Upper lobe of left lung (tissue), 6 donors: ENCODE measurements at regions not wholly inside any gene's neighbourhood (a gene's known extent, or its start where the extent isn't known, plus 50 kb on each side); places are given as distances from the start of the nearest gene placed in this dataset.

ENCODE experiments used
- ATAC-seq, 2 donors: fragments of 200-7000 bp; cut with Tn5 transposase; one replicate each; pipeline ENCODE4 v1.9.1; 2022; ENCODE audit warnings: mild to moderate bottlenecking in 2 of 2, moderate library complexity in 2 of 2; ENCODE audit not compliant: low FRiP score in 2 of 2
- DNase-seq, 2 donors: peaks; one replicate each; pipeline ENCODE4 v3.0.0-alpha.2; 2019 to 2020
- H3K27ac ChIP-seq, 4 donors: fragments of 200-600 bp; sonication (generic); one replicate each; pipeline ENCODE4 v1.5.1; 2016 to 2019
- H3K27me3 ChIP-seq, 4 donors: fragments of 200-600 bp; sonication (generic); one replicate each; pipeline ENCODE4 v1.5.1; 2017 to 2019
- H3K36me3 ChIP-seq, 4 donors: fragments of 200-600 bp; sonication (generic); one replicate each; pipeline ENCODE4 v1.5.1; 2016 to 2019
- H3K4me1 ChIP-seq, 4 donors: fragments of 200-600 bp; sonication (generic); one replicate each; pipeline ENCODE4 v1.5.1; 2018 to 2019
- H3K4me3 ChIP-seq, 4 donors: fragments of 200-600 bp; sonication (generic); one replicate each; pipeline ENCODE4 v1.5.1; 2017 to 2019; ENCODE audit warnings: mild to moderate bottlenecking in 2 of 4, moderate library complexity in 1 of 4
- H3K9me3 ChIP-seq, 4 donors: fragments of 200-600 bp; sonication (generic); one replicate each; pipeline ENCODE4 v1.5.1; 2018 to 2019
- EP300 ChIP-seq, 4 donors: sonication (generic); formaldehyde crosslinking; IDR thresholded peaks; one replicate each; pipeline ENCODE4 v1.5.1; 2017; ENCODE audit warnings: antibody characterized with exemption in 4 of 4, control low read depth in 2 of 4
- POLR2A ChIP-seq, 4 donors: fragments of 450-650 bp; IDR thresholded peaks; one replicate each; pipeline ENCODE4 v1.5.1; 2016 to 2017; ENCODE audit warnings: antibody characterized with exemption in 4 of 4, mild to moderate bottlenecking in 2 of 4
- POLR2AphosphoS5 ChIP-seq, 2 donors: sonication (generic); formaldehyde crosslinking; IDR thresholded peaks; one replicate each; pipeline ENCODE4 v1.5.1; 2017; ENCODE audit warnings: antibody characterized with exemption in 2 of 2
- WGBS, 2 donors: methylation state at CpG; one replicate each; pipeline ENCODE4 v1.1.5; 2017 to 2018; 5-methylcytosine and 5-hydroxymethylcytosine counted together
- TF ChIP-seq, protein P1 (sequence below), 6 experiments: fragments of 450-650 bp in 4 of 6; fragments of 200-600 bp in 2 of 6; sonication (generic) in 2 of 6; IDR thresholded peaks; one replicate each; pipeline ENCODE4 v1.5.1; 2016 to 2019; ENCODE audit warnings: antibody characterized with exemption in 6 of 6
- donor health status: DM: no; HTN: no; CAD: no; lungs with moderate emphysema.
- donor health status: DM: no; HTN: yes; CAD: no; lungs with severe emphysema.

DNA sequence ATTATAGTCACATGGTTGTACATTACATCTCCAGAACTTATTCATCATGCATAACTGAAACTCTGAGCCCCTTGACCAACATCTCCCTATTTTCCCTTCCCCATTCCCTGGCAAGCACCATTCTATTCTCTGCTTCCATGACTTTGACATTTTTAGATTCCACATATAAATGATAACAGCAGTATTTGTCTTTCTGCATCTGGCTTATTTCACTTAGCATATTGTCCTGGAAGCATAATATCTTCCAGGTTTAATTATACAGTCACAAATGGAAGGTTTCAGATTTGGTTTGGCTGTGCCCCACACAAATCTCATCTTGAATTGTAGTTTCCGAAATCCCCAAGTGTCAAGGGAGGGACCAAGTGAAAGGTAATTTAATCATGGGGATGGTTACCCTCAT is 626.9 kb upstream of the PKDCC start:
- Histone ChIP-seq H3K27me3 (no peaks in the 10 kb centered on the region), H3K4me3 (no peak overlapping the region), H3K36me3 (no peaks in the 10 kb centered on the region), H3K4me1 (no peaks in the 10 kb centered on the region), H3K9me3 (no peaks in the 10 kb centered on the region), H3K27ac (no peak overlapping the region)
- ATAC-seq (no peak), DNase-seq (no peak)
- TF ChIP-seq EP300 (IDR thresholded peaks at IDR 0.05) (no peak), POLR2AphosphoS5 (IDR thresholded peaks at IDR 0.05) (no peak), POLR2A (IDR thresholded peaks at IDR 0.05) (no peak)
- TF ChIP-seq, protein P1, sequence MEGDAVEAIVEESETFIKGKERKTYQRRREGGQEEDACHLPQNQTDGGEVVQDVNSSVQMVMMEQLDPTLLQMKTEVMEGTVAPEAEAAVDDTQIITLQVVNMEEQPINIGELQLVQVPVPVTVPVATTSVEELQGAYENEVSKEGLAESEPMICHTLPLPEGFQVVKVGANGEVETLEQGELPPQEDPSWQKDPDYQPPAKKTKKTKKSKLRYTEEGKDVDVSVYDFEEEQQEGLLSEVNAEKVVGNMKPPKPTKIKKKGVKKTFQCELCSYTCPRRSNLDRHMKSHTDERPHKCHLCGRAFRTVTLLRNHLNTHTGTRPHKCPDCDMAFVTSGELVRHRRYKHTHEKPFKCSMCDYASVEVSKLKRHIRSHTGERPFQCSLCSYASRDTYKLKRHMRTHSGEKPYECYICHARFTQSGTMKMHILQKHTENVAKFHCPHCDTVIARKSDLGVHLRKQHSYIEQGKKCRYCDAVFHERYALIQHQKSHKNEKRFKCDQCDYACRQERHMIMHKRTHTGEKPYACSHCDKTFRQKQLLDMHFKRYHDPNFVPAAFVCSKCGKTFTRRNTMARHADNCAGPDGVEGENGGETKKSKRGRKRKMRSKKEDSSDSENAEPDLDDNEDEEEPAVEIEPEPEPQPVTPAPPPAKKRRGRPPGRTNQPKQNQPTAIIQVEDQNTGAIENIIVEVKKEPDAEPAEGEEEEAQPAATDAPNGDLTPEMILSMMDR (IDR thresholded peaks at IDR 0.05) = no peak
- WGBS, 2 donors = 80 to 83% methylated on average over 1 of the region's 1 CpG

DNA sequence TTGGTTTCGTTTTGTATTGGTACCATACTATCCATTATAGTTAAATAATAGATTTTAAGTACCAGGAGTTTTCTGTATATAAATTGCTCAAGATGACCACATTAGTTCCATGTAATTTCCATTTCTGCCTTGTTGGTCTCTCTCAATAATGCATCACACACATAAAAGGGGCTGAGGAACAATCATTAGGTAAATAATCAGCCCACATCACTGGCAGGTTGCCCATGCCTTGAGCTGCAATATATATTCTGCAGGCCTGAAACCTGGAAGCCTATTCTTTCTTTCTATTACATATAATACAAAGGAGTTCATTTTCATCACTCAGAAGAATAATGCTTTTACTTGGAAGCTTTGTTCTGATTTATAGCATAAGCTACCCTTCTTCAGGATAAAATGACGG is 616.1 kb upstream of the PKDCC start:
- DNase-seq (no peak), ATAC-seq (no peak)
- H3K4me3 ChIP-seq = no peak overlapping the region
- 29 to 48% methylated on average over 2 of the region's 2 CpGs for WGBS, 2 donors
- H3K36me3 ChIP-seq = no peaks in the 10 kb centered on the region
- H3K9me3 ChIP-seq = no peaks in the 10 kb centered on the region
- no peak for TF ChIP-seq EP300 (IDR thresholded peaks at IDR 0.05)
- H3K27ac ChIP-seq = no peak overlapping the region
- H3K27me3 ChIP-seq = no peaks in the 10 kb centered on the region
- H3K4me1 ChIP-seq = no peaks in the 10 kb centered on the region

DNA sequence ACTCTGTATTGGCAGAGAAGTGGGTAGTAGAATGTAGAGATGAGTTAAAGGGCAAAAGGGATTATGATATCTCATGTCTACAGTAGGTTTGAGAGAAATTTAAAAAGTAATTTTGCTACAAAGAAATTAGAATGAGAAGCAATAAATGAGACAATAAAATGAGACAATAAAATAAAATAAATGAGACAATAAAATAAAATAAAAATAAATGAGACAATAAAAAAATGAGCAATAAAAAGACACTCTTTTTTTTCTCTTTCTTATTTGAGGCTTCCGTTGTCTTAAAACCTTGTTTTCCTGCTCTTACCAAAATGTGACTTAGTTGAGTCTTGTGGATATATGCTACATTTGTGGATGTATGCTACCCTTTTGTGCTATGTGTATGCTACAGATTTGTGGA is 615.4 kb upstream of the PKDCC start:
- Histone ChIP-seq H3K27me3 (no peaks in the 10 kb centered on the region), H3K9me3 (peaks cover 0 to 5% (median 0%) of the 10 kb centered on the region in 4 donors), H3K4me1 (no peaks in the 10 kb centered on the region), H3K27ac (no peak overlapping the region), H3K36me3 (no peaks in the 10 kb centered on the region), H3K4me3 (no peak overlapping the region)
- TF ChIP-seq, protein P1 (IDR thresholded peaks at IDR 0.05) = no peak
- TF ChIP-seq POLR2A (IDR thresholded peaks at IDR 0.05) (no peak), POLR2AphosphoS5 (IDR thresholded peaks at IDR 0.05) (no peak), EP300 (IDR thresholded peaks at IDR 0.05) (no peak)
- 86 to 98% methylated on average over 1 of the region's 1 CpG for WGBS, 2 donors
- no peak for DNase-seq
- no peak for ATAC-seq

DNA sequence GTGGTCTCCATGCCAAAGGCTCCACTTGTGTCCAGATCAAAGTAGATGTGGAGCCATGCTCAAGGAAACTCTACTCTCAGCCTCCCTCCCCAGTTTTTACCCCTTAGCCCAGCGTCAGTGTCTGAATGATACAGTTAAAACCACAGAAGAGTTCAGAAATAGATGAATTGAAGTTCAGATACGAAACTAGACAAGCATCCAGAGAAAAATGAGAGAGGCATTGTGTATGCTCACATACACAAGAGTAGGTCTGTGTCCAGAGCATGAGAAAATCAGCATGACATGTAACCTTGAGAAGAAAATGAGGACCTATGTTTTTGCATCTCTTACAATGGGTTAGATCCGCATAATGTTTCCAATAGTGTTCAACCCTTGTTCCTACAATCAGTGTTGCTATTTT is 612.8 kb upstream of the PKDCC start:
- ATAC-seq = no peak
- Histone ChIP-seq H3K36me3 (no peaks in the 10 kb centered on the region), H3K9me3 (peaks cover 0 to 5% (median 0%) of the 10 kb centered on the region in 4 donors), H3K4me1 (no peaks in the 10 kb centered on the region), H3K27ac (no peak overlapping the region), H3K4me3 (no peak overlapping the region), H3K27me3 (no peaks in the 10 kb centered on the region)
- TF ChIP-seq, protein P1 (IDR thresholded peaks at IDR 0.05) = no peak
- TF ChIP-seq POLR2AphosphoS5 (IDR thresholded peaks at IDR 0.05) = no peak
- no peak for TF ChIP-seq EP300 (IDR thresholded peaks at IDR 0.05)
- no peak for TF ChIP-seq POLR2A (IDR thresholded peaks at IDR 0.05)
- WGBS, 2 donors = 77 to 79% methylated on average over 3 of the region's 3 CpGs
- no peak for DNase-seq

DNA sequence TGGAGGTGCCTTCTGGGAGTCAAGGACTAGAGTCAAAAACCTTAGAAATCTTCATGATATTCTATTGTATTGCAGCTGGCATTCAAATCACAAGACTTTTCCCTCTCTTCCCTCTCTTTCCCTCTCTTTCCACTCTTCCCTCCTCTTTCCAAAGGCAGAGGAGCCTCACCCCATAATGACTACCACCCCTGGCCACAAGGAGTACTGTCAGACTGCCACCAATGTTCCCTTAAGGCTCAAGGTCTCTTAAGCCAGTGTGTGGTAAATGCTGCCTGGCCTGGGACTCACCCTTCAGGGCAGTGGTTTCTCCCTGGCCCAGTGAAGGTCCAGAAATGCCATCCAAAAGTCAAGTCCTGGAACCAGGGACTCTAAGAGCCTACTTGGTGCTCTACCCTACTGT is 605.9 kb upstream of the PKDCC start:
- DNase-seq (no peak), ATAC-seq (no peak)
- Histone ChIP-seq H3K9me3 (peaks cover 0 to 4% (median 0%) of the 10 kb centered on the region in 4 donors), H3K27me3 (no peaks in the 10 kb centered on the region), H3K36me3 (no peaks in the 10 kb centered on the region), H3K27ac (no peak overlapping the region), H3K4me3 (no peak overlapping the region), H3K4me1 (no peaks in the 10 kb centered on the region)
- TF ChIP-seq POLR2AphosphoS5 (IDR thresholded peaks at IDR 0.05) (no peak), POLR2A (IDR thresholded peaks at IDR 0.05) (no peak), EP300 (IDR thresholded peaks at IDR 0.05) (no peak)
- TF ChIP-seq, protein P1 (IDR thresholded peaks at IDR 0.05) = no peak
